ENCODE measurements at regions not wholly inside any gene's neighbourhood (a gene's known extent, or its start where the extent isn't known, plus 50 kb on each side); places are given as distances from the start of the nearest gene placed in this dataset.

GRCh38 chr10:10702211-10702610 lies 315.5 kb upstream of the CELF2 start:
- H3K4me1 ChIP-seq (ENCODE audit: control insufficient read depth in 1 of 2, insufficient read depth in 2 of 2, low read length in 2 of 2): no peaks in the 10 kb centered on the region
- H3K27ac ChIP-seq (ENCODE audit: low read depth, low read length): no peak overlapping the region
- intact Hi-C loops (cut with micrococcal nuclease): no loop called here
- H3K9ac ChIP-seq (ENCODE audit: low read length): no peak overlapping the region
- no peaks in the 10 kb centered on the region for H3K36me3 ChIP-seq (ENCODE audit: control insufficient read depth in 1 of 2, insufficient read depth in 2 of 2, low read length in 2 of 2)
- no TSS peak for BruUV-seq (replicated peaks)
- no peaks in the 10 kb centered on the region for H3K27me3 ChIP-seq (ENCODE audit: insufficient read depth, low read length)
- RAD21 ChIA-PET (ENCODE audit: low non-redundant PET in 1 of 2, low total read pairs in 2 of 2, uncharacterized antibody in 2 of 2, unreplicated experiment in 2 of 2): no interaction called here
- no peak overlapping the region for H2AFZ ChIP-seq (ENCODE audit: low read depth, low read length, poor library complexity, severe bottlenecking)
- TF ChIP-seq FOSL1 (IDR thresholded peaks at IDR 0.05; ENCODE audit: low read depth) (no peak), TCF7L2 (IDR thresholded peaks at IDR 0.05; ENCODE audit: borderline replicate concordance, extremely low read depth, insufficient read depth, insufficient read length) (no peak)
- TF ChIP-seq, protein P1, sequence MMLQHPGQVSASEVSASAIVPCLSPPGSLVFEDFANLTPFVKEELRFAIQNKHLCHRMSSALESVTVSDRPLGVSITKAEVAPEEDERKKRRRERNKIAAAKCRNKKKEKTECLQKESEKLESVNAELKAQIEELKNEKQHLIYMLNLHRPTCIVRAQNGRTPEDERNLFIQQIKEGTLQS (IDR thresholded peaks at IDR 0.05): no peak
- TF ChIP-seq, protein P2, sequence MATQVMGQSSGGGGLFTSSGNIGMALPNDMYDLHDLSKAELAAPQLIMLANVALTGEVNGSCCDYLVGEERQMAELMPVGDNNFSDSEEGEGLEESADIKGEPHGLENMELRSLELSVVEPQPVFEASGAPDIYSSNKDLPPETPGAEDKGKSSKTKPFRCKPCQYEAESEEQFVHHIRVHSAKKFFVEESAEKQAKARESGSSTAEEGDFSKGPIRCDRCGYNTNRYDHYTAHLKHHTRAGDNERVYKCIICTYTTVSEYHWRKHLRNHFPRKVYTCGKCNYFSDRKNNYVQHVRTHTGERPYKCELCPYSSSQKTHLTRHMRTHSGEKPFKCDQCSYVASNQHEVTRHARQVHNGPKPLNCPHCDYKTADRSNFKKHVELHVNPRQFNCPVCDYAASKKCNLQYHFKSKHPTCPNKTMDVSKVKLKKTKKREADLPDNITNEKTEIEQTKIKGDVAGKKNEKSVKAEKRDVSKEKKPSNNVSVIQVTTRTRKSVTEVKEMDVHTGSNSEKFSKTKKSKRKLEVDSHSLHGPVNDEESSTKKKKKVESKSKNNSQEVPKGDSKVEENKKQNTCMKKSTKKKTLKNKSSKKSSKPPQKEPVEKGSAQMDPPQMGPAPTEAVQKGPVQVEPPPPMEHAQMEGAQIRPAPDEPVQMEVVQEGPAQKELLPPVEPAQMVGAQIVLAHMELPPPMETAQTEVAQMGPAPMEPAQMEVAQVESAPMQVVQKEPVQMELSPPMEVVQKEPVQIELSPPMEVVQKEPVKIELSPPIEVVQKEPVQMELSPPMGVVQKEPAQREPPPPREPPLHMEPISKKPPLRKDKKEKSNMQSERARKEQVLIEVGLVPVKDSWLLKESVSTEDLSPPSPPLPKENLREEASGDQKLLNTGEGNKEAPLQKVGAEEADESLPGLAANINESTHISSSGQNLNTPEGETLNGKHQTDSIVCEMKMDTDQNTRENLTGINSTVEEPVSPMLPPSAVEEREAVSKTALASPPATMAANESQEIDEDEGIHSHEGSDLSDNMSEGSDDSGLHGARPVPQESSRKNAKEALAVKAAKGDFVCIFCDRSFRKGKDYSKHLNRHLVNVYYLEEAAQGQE (IDR thresholded peaks at IDR 0.05; ENCODE audit: low read depth): no peak
- DNase-seq (ENCODE audit: low read depth, low spot score) (no peak), ATAC-seq (no peak)
- CTCF ChIA-PET: no interaction called here
- H3K9me3 ChIP-seq (ENCODE audit: control insufficient read depth in 1 of 2, insufficient read depth in 1 of 2, low read depth in 1 of 2, low read length in 2 of 2): peaks cover 20 to 32% of the 10 kb centered on the region in 2 experiments; a peak in 2 of 4 replicates
- no peak overlapping the region for H3K4me2 ChIP-seq (ENCODE audit: low read length)
- H3K4me3 ChIP-seq (replicated peaks in 1 of 2; ENCODE audit: low read depth in 1 of 2, low read length in 2 of 2): no peak overlapping the region
- no peaks in the 10 kb centered on the region for H4K20me1 ChIP-seq (ENCODE audit: insufficient read depth)
- no peaks in the 10 kb centered on the region for H3K79me2 ChIP-seq (ENCODE audit: insufficient read depth, low read length)
- POLR2A ChIA-PET: no interaction called here
- H3K9me2 ChIP-seq (ENCODE audit: insufficient read depth): no peaks in the 10 kb centered on the region

GRCh38 chr10:10703382-10703781 lies 314.3 kb upstream of the CELF2 start:
- H3K9me3 ChIP-seq (ENCODE audit: control insufficient read depth in 1 of 2, insufficient read depth in 1 of 2, low read depth in 1 of 2, low read length in 2 of 2): peaks cover 17 to 29% of the 10 kb centered on the region in 2 experiments; a peak in 2 of 4 replicates
- CTCF ChIA-PET: no interaction called here
- H3K9me2 ChIP-seq (ENCODE audit: insufficient read depth): no peaks in the 10 kb centered on the region
- RAD21 ChIA-PET (ENCODE audit: low non-redundant PET in 1 of 2, low total read pairs in 2 of 2, uncharacterized antibody in 2 of 2, unreplicated experiment in 2 of 2): no interaction called here
- no TSS peak for BruUV-seq (replicated peaks)
- no peaks in the 10 kb centered on the region for H4K20me1 ChIP-seq (ENCODE audit: insufficient read depth)
- DNase-seq (ENCODE audit: low read depth, low spot score) (no peak), ATAC-seq (no peak)
- no peak overlapping the region for H3K4me3 ChIP-seq (replicated peaks in 1 of 2; ENCODE audit: low read depth in 1 of 2, low read length in 2 of 2)
- no peak overlapping the region for H3K27ac ChIP-seq (ENCODE audit: low read depth, low read length)
- intact Hi-C loops (cut with micrococcal nuclease): no loop called here
- H3K4me1 ChIP-seq (ENCODE audit: control insufficient read depth in 1 of 2, insufficient read depth in 2 of 2, low read length in 2 of 2): no peaks in the 10 kb centered on the region
- no peaks in the 10 kb centered on the region for H3K36me3 ChIP-seq (ENCODE audit: control insufficient read depth in 1 of 2, insufficient read depth in 2 of 2, low read length in 2 of 2)
- H3K79me2 ChIP-seq (ENCODE audit: insufficient read depth, low read length): no peaks in the 10 kb centered on the region
- H3K4me2 ChIP-seq (ENCODE audit: low read length): no peak overlapping the region
- POLR2A ChIA-PET: no interaction called here
- no peaks in the 10 kb centered on the region for H3K27me3 ChIP-seq (ENCODE audit: insufficient read depth, low read length)
- no peak overlapping the region for H3K9ac ChIP-seq (ENCODE audit: low read length)
- H2AFZ ChIP-seq (ENCODE audit: low read depth, low read length, poor library complexity, severe bottlenecking): no peak overlapping the region
- TF ChIP-seq, protein P1 (IDR thresholded peaks at IDR 0.05): no peak
- TF ChIP-seq, protein P2 (IDR thresholded peaks at IDR 0.05; ENCODE audit: low read depth): no peak
- no peak for TF ChIP-seq ELF1 (IDR thresholded peaks at IDR 0.05; ENCODE audit: borderline replicate concordance, low read depth)
- no peak for TF ChIP-seq FOSL1 (IDR thresholded peaks at IDR 0.05; ENCODE audit: low read depth)
- no peak for TF ChIP-seq SRF (IDR thresholded peaks at IDR 0.05; ENCODE audit: low read depth)
- TF ChIP-seq EZH2 (IDR thresholded peaks at IDR 0.05): no peak
- TF ChIP-seq RAD21 (IDR thresholded peaks at IDR 0.05; ENCODE audit: low read depth): no peak
- no peak for TF ChIP-seq ZNF274 (IDR thresholded peaks at IDR 0.05; ENCODE audit: low read depth, low read length)
- TF ChIP-seq JUND (IDR thresholded peaks at IDR 0.05): no peak
- TF ChIP-seq POLR2AphosphoS5 (IDR thresholded peaks at IDR 0.05; ENCODE audit: low read depth, low read length): no peak
- TF ChIP-seq CBX3 (IDR thresholded peaks at IDR 0.05; ENCODE audit: low read depth): no peak
- no peak for TF ChIP-seq POLR2A (IDR thresholded peaks at IDR 0.05; ENCODE audit: borderline replicate concordance, extremely low read depth, insufficient read depth, insufficient read length)

All from HCT116 (cell line).